Thymus (tissue), 11 donors: ENCODE measurements at regions not wholly inside any gene's neighbourhood (a gene's known extent, or its start where the extent isn't known, plus 50 kb on each side); places are given as distances from the start of the nearest gene placed in this dataset.
A peak's percentile ranks its signal among the peaks of the same experiment; 100 is the strongest.

Experiments
- DNase-seq, 9 donors: peaks; one replicate each; pipeline ENCODE4 v3.0.0-alpha.2; 2013; ENCODE audit warnings: low spot score in 9 of 9, low read depth in 6 of 9, missing footprints in 1 of 9
- H3K27ac ChIP-seq, 2 donors: one replicate each; pipeline ENCODE4 v1.5.1; 2013; ENCODE audit warnings: control low read depth in 1 of 2, low read depth in 1 of 2, low read length in 1 of 2, mild to moderate bottlenecking in 1 of 2, moderate library complexity in 1 of 2
- H3K27me3 ChIP-seq, 2 donors: one replicate each; pipeline ENCODE4 v1.5.1; 2013; ENCODE audit warnings: low read length in 1 of 2; ENCODE audit not compliant: control insufficient read depth in 2 of 2, insufficient read depth in 1 of 2
- H3K36me3 ChIP-seq, 2 donors: one replicate each; pipeline ENCODE4 v1.5.1; 2013; ENCODE audit warnings: low read length in 1 of 2, mild to moderate bottlenecking in 1 of 2, moderate library complexity in 1 of 2; ENCODE audit not compliant: control insufficient read depth in 2 of 2, insufficient read depth in 2 of 2
- H3K4me1 ChIP-seq, 2 donors: one replicate each; pipeline ENCODE4 v1.5.1; 2013; ENCODE audit warnings: low read length in 2 of 2; ENCODE audit not compliant: control insufficient read depth in 2 of 2, insufficient read depth in 2 of 2
- H3K4me3 ChIP-seq, 2 donors: one replicate each; pipeline ENCODE4 v1.5.1; 2013; ENCODE audit warnings: low read length in 2 of 2, control low read depth in 1 of 2, mild to moderate bottlenecking in 1 of 2
- H3K9me3 ChIP-seq, 2 donors: one replicate each; pipeline ENCODE4 v1.5.1; 2013; ENCODE audit warnings: low read length in 1 of 2, mild to moderate bottlenecking in 1 of 2; ENCODE audit not compliant: control insufficient read depth in 2 of 2, insufficient read depth in 1 of 2
- WGBS: extraction: QIAGEN DNeasy Blood & Tissue Kit; methylation state at CpG from one replicate; pipeline ENCODE4 v1.1.7; 2013; 5-methylcytosine and 5-hydroxymethylcytosine counted together
- donor health status: healthy.

GRCh38 chrX:68895341-68895755 is 66.5 kb downstream of the EFNB1 start:
- 48% methylated on average over 4 of the region's 4 CpGs for WGBS
- no peak for DNase-seq
- Histone ChIP-seq H3K27ac (no peak overlapping the region), H3K36me3 (no peaks in the 10 kb centered on the region), H3K4me3 (no peak overlapping the region), H3K9me3 (no peaks in the 10 kb centered on the region), H3K4me1 (peaks cover 0 to 16% of the 10 kb centered on the region in 2 donors), H3K27me3 (no peaks in the 10 kb centered on the region)

- Histone ChIP-seq H3K4me3 (peak overlapping the region; percentile 10 to 32), H3K9me3 (no peaks in the 10 kb centered on the region), H3K36me3 (no peaks in the 10 kb centered on the region), H3K27me3 (no peaks in the 10 kb centered on the region), H3K27ac (no peak overlapping the region), H3K4me1 (peaks cover 0 to 16% of the 10 kb centered on the region in 2 donors)
- DNase-seq = peak in 2 of 9 donors; percentile 39 to 52
- 21% methylated on average over 47 of the region's 49 CpGs for WGBS
These were observed 65.9 kb downstream of the EFNB1 start for GRCh38 chrX:68894513-68895340.

GRCh38 chrX:68894142-68894512 is 65.3 kb downstream of the EFNB1 start:
- Histone ChIP-seq H3K9me3 (no peaks in the 10 kb centered on the region), H3K4me1 (peaks cover 0 to 16% of the 10 kb centered on the region in 2 donors), H3K4me3 (no peak overlapping the region), H3K27ac (peak overlapping the region in 1 of 2 donors; percentile 5), H3K36me3 (no peaks in the 10 kb centered on the region), H3K27me3 (no peaks in the 10 kb centered on the region)
- 81% methylated on average over 8 of the region's 8 CpGs for WGBS
- no peak for DNase-seq

- no peak for DNase-seq
- Histone ChIP-seq H3K4me3 (no peak overlapping the region), H3K27me3 (no peaks in the 10 kb centered on the region), H3K27ac (no peak overlapping the region), H3K36me3 (no peaks in the 10 kb centered on the region), H3K9me3 (no peaks in the 10 kb centered on the region), H3K4me1 (peaks cover 0 to 16% of the 10 kb centered on the region in 2 donors)
- 96% methylated on average over 13 of the region's 13 CpGs for WGBS
These were observed 63.8 kb downstream of the EFNB1 start for GRCh38 chrX:68892651-68893050.

GRCh38 chrX:68892134-68892533 is 63.3 kb downstream of the EFNB1 start:
- DNase-seq = no peak
- Histone ChIP-seq H3K9me3 (no peaks in the 10 kb centered on the region), H3K4me3 (no peak overlapping the region), H3K36me3 (no peaks in the 10 kb centered on the region), H3K27me3 (no peaks in the 10 kb centered on the region), H3K27ac (no peak overlapping the region), H3K4me1 (peaks cover 0 to 16% of the 10 kb centered on the region in 2 donors)
- WGBS = 87% methylated on average over 2 of the region's 2 CpGs
